Muscle layer of colon (tissue), 2 donors: ENCODE measurements at regions not wholly inside any gene's neighbourhood (a gene's known extent, or its start where the extent isn't known, plus 50 kb on each side); places are given as distances from the start of the nearest gene placed in this dataset.

ENCODE experiments used
- H3K27ac ChIP-seq: one replicate; pipeline ENCODE4 v1.7.0; 2013; ENCODE audit warnings: low read depth, mild to moderate bottlenecking, low read length, moderate library complexity
- H3K27me3 ChIP-seq, 2 donors: one replicate each; pipeline ENCODE4 v1.7.0; 2013; ENCODE audit warnings: low read length in 2 of 2, mild to moderate bottlenecking in 2 of 2; ENCODE audit not compliant: insufficient read depth in 2 of 2, control insufficient read depth in 1 of 2
- H3K36me3 ChIP-seq: one replicate; pipeline ENCODE4 v1.7.0; 2013; ENCODE audit warnings: mild to moderate bottlenecking, low read length; ENCODE audit not compliant: insufficient read depth
- H3K4me1 ChIP-seq: one replicate; pipeline ENCODE4 v1.7.0; 2013; ENCODE audit warnings: mild to moderate bottlenecking, low read length; ENCODE audit not compliant: insufficient read depth
- H3K4me3 ChIP-seq, 2 donors: one replicate each; pipeline ENCODE4 v1.7.0; 2013; ENCODE audit warnings: low read length in 2 of 2, low read depth in 1 of 2, mild to moderate bottlenecking in 1 of 2, moderate library complexity in 1 of 2
- H3K9ac ChIP-seq: one replicate; pipeline ENCODE4 v1.7.0; 2013; ENCODE audit warnings: low read length
- H3K9me3 ChIP-seq: one replicate; pipeline ENCODE4 v1.7.0; 2013; ENCODE audit warnings: mild to moderate bottlenecking, low read length
- donor health status: abdominal sarcoma.
- donor health status: Adenocarcinoma of cecum.

- H3K9me3 ChIP-seq, result no peaks in the 10 kb centered on the region
- H3K4me1 ChIP-seq, result no peaks in the 10 kb centered on the region
- H3K27me3 ChIP-seq, result no peaks in the 10 kb centered on the region
- H3K4me3 ChIP-seq, result no peak overlapping the region
- H3K27ac ChIP-seq, result no peak overlapping the region
- no peak overlapping the region for H3K9ac ChIP-seq
- H3K36me3 ChIP-seq, result no peaks in the 10 kb centered on the region
Observed at GRCh38 chr20:60894091-60894490, 358.0 kb upstream of the CDH4 start.

DNA sequence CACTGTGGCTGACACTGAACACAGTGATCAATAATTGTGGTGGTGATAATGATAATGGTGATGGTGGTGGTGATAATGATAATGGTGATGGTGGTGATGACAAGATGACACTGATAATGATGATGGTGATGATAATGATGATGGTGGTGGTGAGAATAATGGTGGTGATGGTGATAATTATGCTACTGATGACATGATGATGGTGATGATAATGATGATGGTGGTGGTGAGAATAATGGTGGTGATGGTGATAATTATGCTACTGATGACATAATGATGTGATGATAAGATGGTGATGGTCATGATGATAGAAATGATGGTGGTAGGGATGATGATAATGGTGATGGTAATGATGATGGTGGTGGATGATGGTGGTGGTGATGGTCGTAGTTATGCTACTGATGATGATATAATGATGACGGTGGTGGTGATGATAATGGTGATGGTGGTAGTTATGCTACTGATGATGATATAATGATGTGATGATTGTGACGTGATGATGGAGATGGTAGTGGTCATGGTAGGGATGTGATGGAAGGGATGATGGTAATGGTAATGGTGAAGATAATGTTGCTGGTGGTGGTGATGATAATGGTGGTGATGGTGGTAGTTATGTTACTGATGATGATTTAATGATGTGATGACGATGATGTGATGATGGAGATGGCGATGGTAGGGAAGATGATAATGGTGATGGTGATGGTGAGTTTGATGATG is 356.5 kb upstream of the CDH4 start:
- no peaks in the 10 kb centered on the region for H3K4me1 ChIP-seq
- no peak overlapping the region for H3K4me3 ChIP-seq
- H3K9me3 ChIP-seq, result no peaks in the 10 kb centered on the region
- H3K27me3 ChIP-seq, result no peaks in the 10 kb centered on the region
- no peak overlapping the region for H3K9ac ChIP-seq
- no peaks in the 10 kb centered on the region for H3K36me3 ChIP-seq
- no peak overlapping the region for H3K27ac ChIP-seq

GRCh38 chr20:60897976-60898375 is 354.1 kb upstream of the CDH4 start:
- Histone ChIP-seq H3K9me3 (no peaks in the 10 kb centered on the region), H3K36me3 (no peaks in the 10 kb centered on the region), H3K9ac (no peak overlapping the region), H3K4me3 (no peak overlapping the region), H3K27me3 (no peaks in the 10 kb centered on the region), H3K4me1 (no peaks in the 10 kb centered on the region), H3K27ac (no peak overlapping the region)

DNA sequence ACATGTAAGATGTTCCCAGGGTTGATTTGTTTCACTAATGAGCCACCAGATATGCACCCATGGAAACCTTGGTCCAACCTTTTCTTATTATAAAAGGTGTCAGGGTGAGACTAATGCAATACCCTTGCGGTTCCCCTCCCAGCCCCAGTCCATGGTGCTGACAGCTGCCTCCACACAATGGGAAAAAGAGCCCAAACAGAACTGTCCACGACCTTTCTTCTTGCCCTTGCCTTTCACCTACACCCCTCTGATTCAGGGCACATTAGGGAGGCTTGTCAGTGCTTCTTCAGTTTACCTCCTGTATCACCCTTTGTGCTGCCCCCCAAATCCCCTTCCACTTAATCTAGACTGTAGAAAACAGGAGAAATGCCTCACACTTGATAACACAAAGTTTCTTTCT is 352.7 kb upstream of the CDH4 start:
- Histone ChIP-seq H3K27me3 (no peaks in the 10 kb centered on the region), H3K4me3 (no peak overlapping the region), H3K9me3 (no peaks in the 10 kb centered on the region), H3K9ac (no peak overlapping the region), H3K4me1 (no peaks in the 10 kb centered on the region), H3K27ac (no peak overlapping the region), H3K36me3 (no peaks in the 10 kb centered on the region)

DNA sequence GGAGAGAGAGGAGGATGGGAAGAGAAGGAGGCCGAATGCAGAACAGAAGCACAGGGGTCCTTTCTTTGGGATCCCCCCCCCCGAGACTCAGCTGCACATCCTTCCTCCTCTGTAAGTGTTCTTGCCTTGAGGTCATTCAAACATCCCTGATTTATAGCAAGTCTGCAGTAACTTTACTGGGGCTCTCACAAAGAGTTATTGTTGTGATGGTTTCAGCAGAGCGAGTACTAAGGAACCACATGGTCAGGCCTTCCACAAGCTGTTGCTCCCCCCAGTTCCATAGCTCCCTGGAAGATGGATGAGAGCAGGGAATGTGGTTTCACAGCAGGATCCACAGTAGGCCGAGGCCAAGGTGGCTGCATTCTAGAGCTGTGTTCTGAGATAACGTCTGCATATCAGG is 351.4 kb upstream of the CDH4 start:
- no peak overlapping the region for H3K4me3 ChIP-seq
- H3K36me3 ChIP-seq, result no peaks in the 10 kb centered on the region
- H3K27ac ChIP-seq, result no peak overlapping the region
- no peaks in the 10 kb centered on the region for H3K27me3 ChIP-seq
- no peaks in the 10 kb centered on the region for H3K4me1 ChIP-seq
- no peaks in the 10 kb centered on the region for H3K9me3 ChIP-seq
- H3K9ac ChIP-seq, result no peak overlapping the region

DNA sequence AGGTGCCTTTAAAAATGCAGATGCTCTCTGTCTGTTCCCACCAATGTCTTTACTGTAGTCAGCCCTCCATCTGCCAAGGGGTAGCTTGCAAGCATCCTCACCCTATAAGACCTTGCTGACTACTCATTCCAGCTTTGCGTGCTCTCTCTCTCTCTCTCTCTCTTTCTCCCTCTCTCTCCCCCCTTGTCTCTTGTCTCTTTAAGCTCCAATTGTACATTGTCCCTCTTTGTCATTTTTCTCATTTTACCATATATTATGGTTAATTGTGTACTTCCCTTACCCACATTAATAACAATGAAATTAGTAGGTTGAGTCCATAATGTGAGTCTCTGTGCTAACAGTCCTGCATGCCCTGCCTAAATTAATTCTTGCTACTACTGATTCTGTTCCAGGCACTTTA is 350.2 kb upstream of the CDH4 start:
- no peaks in the 10 kb centered on the region for H3K9me3 ChIP-seq
- no peak overlapping the region for H3K4me3 ChIP-seq
- H3K9ac ChIP-seq, result no peak overlapping the region
- no peaks in the 10 kb centered on the region for H3K27me3 ChIP-seq
- no peaks in the 10 kb centered on the region for H3K4me1 ChIP-seq
- H3K27ac ChIP-seq, result no peak overlapping the region
- H3K36me3 ChIP-seq, result no peaks in the 10 kb centered on the region

DNA sequence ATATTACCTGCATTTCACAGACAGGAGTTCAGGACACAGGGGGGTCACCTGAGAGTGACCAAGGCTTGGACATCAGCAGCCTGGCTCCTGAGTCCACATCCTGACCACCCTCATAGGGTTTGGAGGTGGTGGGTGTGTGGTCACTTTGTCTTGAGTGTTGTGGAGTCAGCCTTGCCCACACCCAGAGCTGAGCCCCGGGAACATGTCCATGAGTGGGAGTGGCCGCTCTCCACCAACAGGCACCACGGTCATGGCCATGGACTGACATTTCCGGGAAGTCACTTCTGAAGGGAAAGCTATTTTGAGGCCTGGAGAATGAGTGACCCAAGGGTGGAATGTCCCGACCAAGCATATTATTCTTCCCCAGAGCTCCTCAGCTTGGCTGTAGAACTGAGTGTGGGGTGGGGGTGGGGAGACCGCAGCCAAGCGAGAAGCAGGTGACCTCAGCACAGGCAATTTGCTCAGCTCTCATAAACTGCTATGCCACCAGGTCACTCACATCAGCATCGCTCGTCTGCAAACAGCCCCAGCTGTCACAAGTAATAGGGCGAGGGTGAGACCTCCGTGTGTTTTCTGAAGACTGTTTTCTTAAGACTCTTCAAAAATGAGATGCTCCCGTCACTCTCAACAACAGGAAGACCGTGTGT is 348.6 kb upstream of the CDH4 start:
- H3K9me3 ChIP-seq, result no peaks in the 10 kb centered on the region
- H3K36me3 ChIP-seq, result no peaks in the 10 kb centered on the region
- H3K9ac ChIP-seq, result no peak overlapping the region
- no peaks in the 10 kb centered on the region for H3K4me1 ChIP-seq
- no peaks in the 10 kb centered on the region for H3K27me3 ChIP-seq
- H3K27ac ChIP-seq, result no peak overlapping the region
- H3K4me3 ChIP-seq, result no peak overlapping the region

DNA sequence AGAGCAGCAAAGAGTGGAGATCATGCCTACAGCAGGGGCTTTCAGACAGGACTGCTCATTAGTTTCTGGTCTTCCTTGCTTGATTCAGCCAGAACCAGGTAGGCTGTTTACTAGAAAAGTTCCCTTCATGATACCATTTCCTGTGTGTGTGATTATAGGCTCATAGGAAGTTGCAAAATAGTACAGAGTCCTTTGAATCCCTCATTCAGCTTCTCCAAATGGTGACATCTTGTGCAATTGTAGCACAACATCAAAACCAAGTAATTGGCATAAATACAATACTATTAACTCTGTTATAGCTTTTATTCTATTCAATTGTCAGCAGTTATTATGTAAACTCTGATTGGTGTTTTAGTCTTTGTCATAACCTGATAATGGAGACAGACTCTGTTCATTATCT is 347.3 kb upstream of the CDH4 start:
- Histone ChIP-seq H3K9me3 (no peaks in the 10 kb centered on the region), H3K4me1 (no peaks in the 10 kb centered on the region), H3K4me3 (no peak overlapping the region), H3K9ac (no peak overlapping the region), H3K36me3 (no peaks in the 10 kb centered on the region), H3K27ac (no peak overlapping the region), H3K27me3 (no peaks in the 10 kb centered on the region)

GRCh38 chr20:60905919-60906318 is 346.1 kb upstream of the CDH4 start:
- no peaks in the 10 kb centered on the region for H3K4me1 ChIP-seq
- no peaks in the 10 kb centered on the region for H3K36me3 ChIP-seq
- no peaks in the 10 kb centered on the region for H3K9me3 ChIP-seq
- no peak overlapping the region for H3K9ac ChIP-seq
- H3K27ac ChIP-seq, result no peak overlapping the region
- no peaks in the 10 kb centered on the region for H3K27me3 ChIP-seq
- H3K4me3 ChIP-seq, result no peak overlapping the region

GRCh38 chr20:60906555-60906954 is 345.5 kb upstream of the CDH4 start:
- Histone ChIP-seq H3K27ac (no peak overlapping the region), H3K4me3 (no peak overlapping the region), H3K4me1 (no peaks in the 10 kb centered on the region), H3K27me3 (no peaks in the 10 kb centered on the region), H3K36me3 (no peaks in the 10 kb centered on the region), H3K9ac (no peak overlapping the region), H3K9me3 (no peaks in the 10 kb centered on the region)

DNA sequence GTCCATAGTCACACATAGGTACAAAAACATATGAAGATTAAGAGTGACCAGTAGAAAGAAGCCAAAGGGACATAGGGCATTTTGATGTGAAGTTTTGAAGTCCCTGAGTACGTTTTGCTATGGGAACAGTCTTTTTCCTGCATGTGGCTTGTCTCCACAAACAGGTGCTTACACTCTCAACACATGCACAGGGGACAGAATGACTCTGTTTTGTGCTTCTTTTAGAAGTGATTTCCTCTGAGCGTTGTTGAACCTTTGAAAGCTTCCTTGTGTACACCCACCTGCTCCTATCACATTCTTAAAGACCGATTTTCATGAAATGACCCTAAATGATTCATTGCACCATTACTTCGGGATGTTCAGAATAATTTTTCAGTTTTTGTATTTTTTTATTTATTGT is 338.8 kb upstream of the CDH4 start:
- no peaks in the 10 kb centered on the region for H3K36me3 ChIP-seq
- no peaks in the 10 kb centered on the region for H3K27me3 ChIP-seq
- no peaks in the 10 kb centered on the region for H3K4me1 ChIP-seq
- H3K9ac ChIP-seq, result no peak overlapping the region
- no peak overlapping the region for H3K27ac ChIP-seq
- H3K9me3 ChIP-seq, result no peaks in the 10 kb centered on the region
- H3K4me3 ChIP-seq, result no peak overlapping the region

GRCh38 chr20:60921022-60921622 is 330.9 kb upstream of the CDH4 start:
- H3K4me1 ChIP-seq, result no peaks in the 10 kb centered on the region
- no peaks in the 10 kb centered on the region for H3K9me3 ChIP-seq
- no peak overlapping the region for H3K4me3 ChIP-seq
- no peaks in the 10 kb centered on the region for H3K27me3 ChIP-seq
- no peak overlapping the region for H3K9ac ChIP-seq
- no peaks in the 10 kb centered on the region for H3K36me3 ChIP-seq
- H3K27ac ChIP-seq, result no peak overlapping the region
